ENCODE measurements at regions not wholly inside any gene's neighbourhood (a gene's known extent, or its start where the extent isn't known, plus 50 kb on each side); places are given as distances from the start of the nearest gene placed in this dataset.

- TF ChIP-seq CTCF (conservative IDR thresholded peaks at IDR 0.05; ENCODE audit: low read depth, low read length): no peak
- TF ChIP-seq EZH2 (IDR thresholded peaks at IDR 0.05; ENCODE audit: low read length, unreplicated experiment): no peak
- no peak for TF ChIP-seq EZH2phosphoT487 (IDR thresholded peaks at IDR 0.05; ENCODE audit: borderline replicate concordance, low read length)
Measured at GRCh38 chr5:74232276-74232675, 408.3 kb downstream of the ENC1 start.
